Endothelial cell of umbilical vein (primary cell): ENCODE measurements at regions not wholly inside any gene's neighbourhood (a gene's known extent, or its start where the extent isn't known, plus 50 kb on each side); places are given as distances from the start of the nearest gene placed in this dataset.

Experiments used
- EZH2 ChIP-seq: IDR thresholded peaks from 2 replicates; pipeline ENCODE4 v1.6.1; 2012; ENCODE audit warnings: borderline replicate concordance, low read depth, mild to moderate bottlenecking, moderate library complexity, low read length, inconsistent platforms; ENCODE audit not compliant: severe bottlenecking
- FOS ChIP-seq: IDR thresholded peaks from 2 replicates; pipeline ENCODE4 v1.6.1; 2011; ENCODE audit warnings: mild to moderate bottlenecking, low read length, moderate library complexity, borderline replicate concordance; ENCODE audit not compliant: insufficient read depth
- GATA2 ChIP-seq: IDR thresholded peaks from 2 replicates; pipeline ENCODE4 v1.7.0; 2011; ENCODE audit warnings: low read depth, mild to moderate bottlenecking, moderate library complexity, mixed read lengths, low read length; ENCODE audit not compliant: insufficient read length, insufficient read depth
- JUN ChIP-seq: IDR thresholded peaks from 2 replicates; pipeline ENCODE4 v1.6.1; 2011; ENCODE audit warnings: borderline replicate concordance, low read depth; ENCODE audit not compliant: insufficient read length, insufficient read depth
- MYC ChIP-seq: IDR thresholded peaks from one replicate; pipeline ENCODE4 v1.6.1; 2011; ENCODE audit warnings: mild to moderate bottlenecking, low read depth, low read length
- POLR2A ChIP-seq: IDR thresholded peaks from 2 replicates; pipeline ENCODE4 v1.6.1; 2012; ENCODE audit warnings: low read depth, mild to moderate bottlenecking, control low read depth, low read length
- POLR2AphosphoS5 ChIP-seq: IDR thresholded peaks from 2 replicates; pipeline ENCODE4 v1.6.1; 2012; ENCODE audit warnings: low read depth, mild to moderate bottlenecking, control low read depth, low read length, moderate library complexity; ENCODE audit not compliant: insufficient read depth
- TF ChIP-seq, protein P1 (sequence below), 2 donors: IDR thresholded peaks; 1 replicate in 1 of 2; 2 replicates in 1 of 2; pipeline ENCODE4 v1.5.1; 2011; ENCODE audit warnings: low read length in 2 of 2, mild to moderate bottlenecking in 2 of 2, moderate library complexity in 2 of 2, control low read depth in 1 of 2, inconsistent platforms in 1 of 2, low read depth in 1 of 2; ENCODE audit not compliant: insufficient read depth in 1 of 2; ENCODE audit errors: extremely low read depth in 1 of 2
- TF ChIP-seq, protein P2 (sequence below): IDR thresholded peaks from 2 replicates; pipeline ENCODE4 v1.6.1; 2011; ENCODE audit not compliant: insufficient read depth, insufficient read length

DNA sequence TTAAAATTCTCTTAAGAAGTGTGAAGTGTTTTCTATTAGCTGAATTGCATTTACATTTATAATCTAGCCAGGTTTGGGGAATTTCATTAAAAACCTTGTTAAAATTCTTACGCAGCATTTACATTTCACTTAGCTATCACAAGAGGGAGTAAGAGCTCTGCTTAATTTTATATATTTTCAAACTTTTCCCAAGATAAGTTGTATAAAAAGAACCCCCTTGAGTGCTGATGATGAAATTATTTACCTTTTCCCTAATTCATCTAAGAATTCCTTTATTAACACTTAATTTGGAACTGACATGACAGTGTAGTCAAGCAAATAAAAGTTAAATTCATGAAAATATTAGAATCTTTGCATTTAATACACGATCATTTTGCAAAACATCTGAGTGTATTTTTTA lies 54.2 kb upstream of the ZSWIM2 start:
- TF ChIP-seq EZH2 (no peak), FOS (no peak), POLR2A (no peak), JUN (no peak), POLR2AphosphoS5 (no peak), MYC (no peak), GATA2 (no peak)
- TF ChIP-seq, protein P1, sequence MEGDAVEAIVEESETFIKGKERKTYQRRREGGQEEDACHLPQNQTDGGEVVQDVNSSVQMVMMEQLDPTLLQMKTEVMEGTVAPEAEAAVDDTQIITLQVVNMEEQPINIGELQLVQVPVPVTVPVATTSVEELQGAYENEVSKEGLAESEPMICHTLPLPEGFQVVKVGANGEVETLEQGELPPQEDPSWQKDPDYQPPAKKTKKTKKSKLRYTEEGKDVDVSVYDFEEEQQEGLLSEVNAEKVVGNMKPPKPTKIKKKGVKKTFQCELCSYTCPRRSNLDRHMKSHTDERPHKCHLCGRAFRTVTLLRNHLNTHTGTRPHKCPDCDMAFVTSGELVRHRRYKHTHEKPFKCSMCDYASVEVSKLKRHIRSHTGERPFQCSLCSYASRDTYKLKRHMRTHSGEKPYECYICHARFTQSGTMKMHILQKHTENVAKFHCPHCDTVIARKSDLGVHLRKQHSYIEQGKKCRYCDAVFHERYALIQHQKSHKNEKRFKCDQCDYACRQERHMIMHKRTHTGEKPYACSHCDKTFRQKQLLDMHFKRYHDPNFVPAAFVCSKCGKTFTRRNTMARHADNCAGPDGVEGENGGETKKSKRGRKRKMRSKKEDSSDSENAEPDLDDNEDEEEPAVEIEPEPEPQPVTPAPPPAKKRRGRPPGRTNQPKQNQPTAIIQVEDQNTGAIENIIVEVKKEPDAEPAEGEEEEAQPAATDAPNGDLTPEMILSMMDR (IDR thresholded peaks at IDR 0.05; ENCODE audit: extremely low read depth in 1 of 2, insufficient read depth in 1 of 2, low read depth in 1 of 2, low read length in 2 of 2): peak in 1 of 2 donors; percentile 38
- TF ChIP-seq, protein P2, sequence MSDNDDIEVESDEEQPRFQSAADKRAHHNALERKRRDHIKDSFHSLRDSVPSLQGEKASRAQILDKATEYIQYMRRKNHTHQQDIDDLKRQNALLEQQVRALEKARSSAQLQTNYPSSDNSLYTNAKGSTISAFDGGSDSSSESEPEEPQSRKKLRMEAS: no peak
